Effector memory CD8-positive, alpha-beta T cell (primary cell): ENCODE measurements at regions not wholly inside any gene's neighbourhood (a gene's known extent, or its start where the extent isn't known, plus 50 kb on each side); places are given as distances from the start of the nearest gene placed in this dataset.

Source experiments
- ATAC-seq: fragments of 150-1000 bp; cut with Tn5 transposase; replicated peaks from 2 replicates; pipeline ENCODE4 v1.10.0; 2021; ENCODE audit warnings: mild to moderate bottlenecking, moderate library complexity
- DNase-seq, 3 experiments: peaks; one replicate each; pipeline ENCODE4 v3.0.0; 2021
- H3K27ac Mint-ChIP-seq, 2 donors: one replicate each; pipeline ENCODE4 v1.8.0; 2022; ENCODE audit warnings: mild to moderate bottlenecking in 2 of 2, mixed read lengths in 2 of 2, moderate library complexity in 2 of 2
- H3K27me3 Mint-ChIP-seq, 2 donors: one replicate each; pipeline ENCODE4 v1.8.0; 2022; ENCODE audit warnings: mixed read lengths in 2 of 2
- H3K36me3 Mint-ChIP-seq: one replicate; pipeline ENCODE4 v1.8.0; 2022; ENCODE audit warnings: mild to moderate bottlenecking, moderate library complexity, mixed read lengths; ENCODE audit not compliant: insufficient read depth
- H3K4me1 Mint-ChIP-seq, 2 donors: one replicate each; pipeline ENCODE4 v1.8.0; 2022; ENCODE audit warnings: low read depth in 2 of 2, mixed read lengths in 2 of 2
- H3K4me3 Mint-ChIP-seq, 2 donors: one replicate each; pipeline ENCODE4 v1.8.0; 2022; ENCODE audit warnings: mild to moderate bottlenecking in 2 of 2, mixed read lengths in 2 of 2, moderate library complexity in 2 of 2
- H3K9me3 Mint-ChIP-seq, 2 donors: one replicate each; pipeline ENCODE4 v1.8.0; 2022; ENCODE audit warnings: mixed read lengths in 2 of 2

DNA sequence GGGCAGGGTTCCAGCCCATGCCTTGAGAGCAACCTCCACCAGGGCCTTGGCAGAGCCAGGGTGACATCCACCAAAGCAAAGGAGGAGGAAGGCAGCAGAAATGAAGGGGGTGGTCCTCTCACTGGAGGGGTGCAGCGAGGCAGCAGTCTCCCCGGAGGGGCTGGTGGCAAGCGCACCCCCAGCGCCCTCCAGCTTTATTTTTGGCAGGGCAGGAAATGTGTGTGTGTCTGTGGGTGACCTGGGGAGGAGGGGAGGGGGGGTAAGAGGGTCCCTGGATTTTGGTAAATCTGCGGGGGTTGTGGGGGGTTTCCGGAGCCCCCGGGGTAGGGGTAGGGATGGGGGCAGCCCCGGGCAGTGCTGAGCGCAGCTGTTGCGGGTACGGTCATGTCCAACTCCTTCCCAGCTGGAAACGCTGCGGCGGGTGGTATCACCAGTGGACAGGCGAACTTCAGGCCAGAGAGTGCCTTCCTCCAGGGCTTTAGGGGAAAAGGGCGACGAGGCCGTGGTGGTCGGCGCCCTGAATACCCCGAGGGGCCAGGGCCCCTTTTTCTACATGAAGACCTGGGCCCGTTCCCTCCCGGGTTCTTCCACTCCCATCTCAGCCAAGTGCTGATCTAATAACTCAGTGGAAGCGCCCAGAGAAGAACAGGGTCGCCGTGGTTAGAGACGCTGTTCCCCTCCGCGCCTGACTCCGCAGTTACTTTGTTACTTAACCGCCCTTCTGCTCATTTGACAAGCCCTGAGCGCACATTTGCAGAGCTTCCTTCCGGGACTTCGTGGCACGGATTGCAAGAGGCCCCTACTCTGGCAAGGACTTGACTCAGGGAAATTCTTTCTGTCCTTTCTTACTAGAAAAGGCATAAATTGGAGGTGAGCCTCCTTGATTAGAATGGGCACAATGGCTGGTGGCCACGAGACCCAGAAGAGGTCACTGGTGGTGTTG, 55.2 kb downstream of the FOS start:
- peak; percentile 52 to 58 (median 56) for DNase-seq
- H3K4me1 Mint-ChIP-seq, result peaks cover 13 to 20% of the 10 kb centered on the region in 2 donors
- H3K9me3 Mint-ChIP-seq, result no peaks in the 10 kb centered on the region
- H3K27ac Mint-ChIP-seq, result peak overlapping the region; percentile 96
- peaks cover 4% of the 10 kb centered on the region for H3K36me3 Mint-ChIP-seq
- peaks cover 8 to 19% of the 10 kb centered on the region in 2 donors for H3K27me3 Mint-ChIP-seq
- peak overlapping the region; percentile 84 for H3K4me3 Mint-ChIP-seq
- ATAC-seq, result peak; percentile 94

DNA sequence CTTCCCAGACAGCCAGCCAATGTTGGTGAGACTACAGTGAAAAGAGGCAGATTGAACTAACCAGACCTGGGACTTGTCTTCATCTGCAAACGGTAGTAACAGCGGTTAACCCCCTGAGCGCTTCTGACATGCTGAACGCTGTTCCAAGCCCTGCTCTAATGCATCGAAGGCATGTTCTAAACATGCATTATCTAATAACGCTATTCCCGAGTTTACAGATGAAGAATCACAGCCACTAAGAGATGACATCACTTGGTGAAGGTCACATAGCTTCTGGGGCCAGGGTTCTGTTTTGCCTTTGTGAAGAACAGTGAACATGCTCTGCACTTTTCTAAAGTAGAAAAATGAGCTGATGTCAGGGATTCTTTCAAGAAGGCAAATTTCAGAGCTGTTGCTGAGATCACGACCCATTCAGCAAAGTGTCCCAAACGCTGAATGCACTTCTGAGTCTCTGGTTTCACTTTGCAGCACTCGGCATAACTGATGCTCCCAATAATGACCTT, 56.0 kb downstream of the FOS start:
- peak overlapping the region; percentile 84 for H3K4me3 Mint-ChIP-seq
- peaks cover 4% of the 10 kb centered on the region for H3K36me3 Mint-ChIP-seq
- H3K4me1 Mint-ChIP-seq, result peaks cover 13 to 20% of the 10 kb centered on the region in 2 donors
- H3K27me3 Mint-ChIP-seq, result peaks cover 8 to 14% of the 10 kb centered on the region in 2 donors
- no peaks in the 10 kb centered on the region for H3K9me3 Mint-ChIP-seq
- no peak for DNase-seq
- H3K27ac Mint-ChIP-seq, result peak overlapping the region; percentile 96
- ATAC-seq, result peak; percentile 42

DNA sequence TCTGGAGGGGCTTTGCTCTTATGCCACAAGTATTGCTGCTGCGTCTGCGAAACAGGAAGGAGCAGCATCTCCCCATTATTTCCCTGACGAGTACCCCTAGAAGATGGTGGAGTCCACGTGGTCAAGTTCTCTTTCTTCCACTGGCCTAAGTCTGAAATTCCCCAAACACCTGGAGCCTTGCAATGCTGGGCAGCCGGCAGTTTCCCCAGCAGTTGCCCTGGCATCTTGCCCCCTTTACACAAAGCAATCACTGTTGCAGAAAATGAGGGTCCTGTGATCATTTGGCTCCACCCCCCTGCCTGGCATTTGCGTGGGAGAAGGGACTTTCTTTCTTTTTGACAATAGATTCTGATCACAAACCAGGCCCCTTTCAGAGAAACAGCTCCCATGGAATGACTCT, 56.9 kb downstream of the FOS start:
- Mint-ChIP-seq H3K4me3 (peak overlapping the region; percentile 84), H3K27me3 (peaks cover 8 to 11% of the 10 kb centered on the region in 2 donors), H3K27ac (no peak overlapping the region), H3K36me3 (peaks cover 4% of the 10 kb centered on the region), H3K9me3 (no peaks in the 10 kb centered on the region), H3K4me1 (peaks cover 13 to 20% of the 10 kb centered on the region in 2 donors)
- ATAC-seq (no peak), DNase-seq (no peak)

DNA sequence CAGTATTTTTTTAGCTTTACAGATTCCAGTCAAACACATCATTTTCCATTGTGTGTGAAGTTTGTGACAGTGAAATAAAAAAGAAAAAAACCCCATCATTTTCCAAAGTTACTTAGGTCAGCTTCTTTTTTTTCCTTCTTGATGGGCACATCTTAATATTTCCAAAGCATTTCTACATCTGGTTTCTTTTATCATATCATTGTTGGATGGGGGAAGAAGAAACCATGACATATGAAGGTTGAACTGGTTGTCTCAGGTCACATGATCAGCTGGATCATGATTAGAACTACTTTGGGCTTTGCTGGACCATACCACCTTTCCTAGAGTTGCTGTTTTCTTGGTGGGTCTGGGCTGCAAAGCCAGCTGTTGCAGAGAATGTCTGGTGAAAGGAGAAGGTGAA, 59.8 kb downstream of the FOS start:
- ATAC-seq (no peak), DNase-seq (no peak)
- no peak overlapping the region for H3K4me3 Mint-ChIP-seq
- peaks cover 4% of the 10 kb centered on the region for H3K36me3 Mint-ChIP-seq
- no peaks in the 10 kb centered on the region for H3K9me3 Mint-ChIP-seq
- H3K27me3 Mint-ChIP-seq, result peaks cover 8 to 9% of the 10 kb centered on the region in 2 donors
- no peak overlapping the region for H3K27ac Mint-ChIP-seq
- H3K4me1 Mint-ChIP-seq, result peaks cover 11 to 15% of the 10 kb centered on the region in 2 donors

DNA sequence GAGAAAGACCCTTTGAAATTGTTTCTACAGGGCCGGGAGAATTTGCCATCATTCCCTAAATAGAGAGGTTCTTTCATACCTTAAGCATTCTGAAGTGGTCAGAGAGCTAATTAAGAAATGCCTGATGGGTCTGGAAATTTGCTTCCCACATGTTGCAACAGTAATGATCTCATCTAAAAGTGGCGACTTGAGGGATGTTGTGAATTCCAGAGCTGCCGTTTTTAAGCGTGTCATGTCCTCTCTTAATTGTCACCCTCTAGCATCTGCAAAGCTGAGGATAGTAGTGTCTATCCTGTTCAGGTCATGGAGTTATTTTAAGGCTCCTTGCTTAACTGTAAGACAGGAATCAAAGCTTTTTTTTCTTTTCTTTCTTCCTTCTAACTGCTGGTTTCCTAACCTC, 60.4 kb downstream of the FOS start:
- no peak for DNase-seq
- Mint-ChIP-seq H3K4me1 (peaks cover 7 to 12% of the 10 kb centered on the region in 2 donors), H3K27me3 (peaks cover 6 to 8% of the 10 kb centered on the region in 2 donors), H3K27ac (no peak overlapping the region), H3K9me3 (no peaks in the 10 kb centered on the region), H3K36me3 (peaks cover 2% of the 10 kb centered on the region), H3K4me3 (no peak overlapping the region)
- no peak for ATAC-seq

DNA sequence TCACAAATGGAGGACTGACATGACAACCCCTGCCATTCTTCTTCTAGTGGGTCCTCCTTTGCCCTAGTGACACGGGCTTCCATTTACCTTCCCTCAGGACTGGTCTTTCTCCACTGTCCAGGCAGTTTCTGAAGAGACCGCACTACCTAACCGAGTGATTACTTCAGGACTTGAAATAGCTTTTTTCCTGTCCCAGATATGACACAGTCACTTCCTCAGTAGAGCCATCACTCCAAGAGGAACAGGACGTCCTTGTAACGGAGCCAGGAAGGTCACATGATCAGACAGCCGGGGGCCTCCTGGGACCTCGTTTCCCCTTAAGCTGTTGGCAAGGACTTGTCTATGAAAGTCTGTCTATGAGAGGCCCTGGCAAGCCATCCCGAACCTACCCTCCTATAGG, 62.3 kb downstream of the FOS start:
- DNase-seq (no peak), ATAC-seq (no peak)
- Mint-ChIP-seq H3K4me1 (no peaks in the 10 kb centered on the region), H3K9me3 (no peaks in the 10 kb centered on the region), H3K27me3 (peaks cover 6 to 8% of the 10 kb centered on the region in 2 donors), H3K4me3 (no peak overlapping the region), H3K36me3 (no peaks in the 10 kb centered on the region), H3K27ac (no peak overlapping the region)

DNA sequence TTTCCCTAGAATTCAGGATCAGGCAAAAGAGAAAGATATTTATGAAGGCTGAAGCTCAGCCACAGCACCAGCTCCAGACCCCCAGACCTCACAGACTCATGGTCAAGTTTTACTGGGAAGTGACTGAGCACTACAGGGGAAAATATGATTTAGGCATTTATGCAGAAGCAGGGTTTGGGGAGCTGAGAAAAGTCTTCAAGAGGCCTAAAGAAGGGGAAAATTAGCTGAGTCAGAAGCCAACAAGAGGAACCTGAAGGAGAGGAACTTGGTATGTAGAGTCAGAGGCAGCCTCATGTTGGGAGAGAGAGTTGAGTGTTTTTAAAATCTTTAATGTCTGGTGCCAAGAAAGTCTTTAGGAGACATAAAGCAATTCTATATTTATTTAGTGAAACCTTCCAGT, 63.0 kb downstream of the FOS start:
- no peaks in the 10 kb centered on the region for H3K9me3 Mint-ChIP-seq
- no peaks in the 10 kb centered on the region for H3K36me3 Mint-ChIP-seq
- H3K27ac Mint-ChIP-seq, result no peak overlapping the region
- DNase-seq (no peak), ATAC-seq (no peak)
- peaks cover 6 to 8% of the 10 kb centered on the region in 2 donors for H3K27me3 Mint-ChIP-seq
- no peak overlapping the region for H3K4me3 Mint-ChIP-seq
- H3K4me1 Mint-ChIP-seq, result no peaks in the 10 kb centered on the region

DNA sequence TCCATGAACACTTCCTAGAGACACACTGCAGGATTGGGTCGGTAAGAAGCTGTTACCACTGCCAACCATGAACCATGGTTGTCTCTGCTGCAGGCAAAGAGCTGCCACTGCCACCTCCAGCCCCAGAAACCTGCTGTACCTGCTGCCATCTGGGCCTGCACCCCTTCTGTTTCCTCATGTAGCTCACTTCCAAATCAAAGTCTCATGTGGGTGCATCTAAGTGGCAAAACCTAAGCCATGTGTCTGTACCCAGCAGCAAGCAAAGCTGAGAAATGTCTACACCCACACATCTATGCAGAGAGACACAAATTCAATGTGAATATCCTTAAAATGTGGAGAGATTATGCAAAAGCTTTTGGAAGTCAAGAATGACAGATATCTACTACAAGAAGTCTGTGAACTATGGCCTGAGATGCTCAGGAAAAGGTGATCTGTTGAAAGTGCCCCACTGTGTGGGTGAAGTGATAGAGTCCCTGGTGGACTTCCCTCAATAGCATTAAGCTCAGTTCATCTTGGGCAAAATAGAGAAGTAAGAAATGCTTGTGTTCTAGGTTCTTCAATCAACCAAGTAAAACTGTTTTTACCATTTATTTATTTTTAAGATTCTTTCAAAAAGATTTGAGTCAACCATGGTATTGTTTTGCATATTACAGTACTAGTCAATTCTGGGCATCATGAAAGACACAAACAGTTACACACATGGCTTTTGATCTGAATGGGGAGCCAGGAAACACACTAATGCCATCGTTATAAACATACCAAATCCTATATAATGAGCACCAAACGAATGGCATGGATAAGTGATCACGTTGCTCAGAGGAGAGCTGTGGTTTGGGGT, 64.4 kb downstream of the FOS start:
- Mint-ChIP-seq H3K4me1 (no peaks in the 10 kb centered on the region), H3K9me3 (no peaks in the 10 kb centered on the region), H3K4me3 (no peak overlapping the region), H3K36me3 (no peaks in the 10 kb centered on the region), H3K27me3 (peaks cover 6 to 8% of the 10 kb centered on the region in 2 donors), H3K27ac (no peak overlapping the region)
- DNase-seq (no peak), ATAC-seq (no peak)

DNA sequence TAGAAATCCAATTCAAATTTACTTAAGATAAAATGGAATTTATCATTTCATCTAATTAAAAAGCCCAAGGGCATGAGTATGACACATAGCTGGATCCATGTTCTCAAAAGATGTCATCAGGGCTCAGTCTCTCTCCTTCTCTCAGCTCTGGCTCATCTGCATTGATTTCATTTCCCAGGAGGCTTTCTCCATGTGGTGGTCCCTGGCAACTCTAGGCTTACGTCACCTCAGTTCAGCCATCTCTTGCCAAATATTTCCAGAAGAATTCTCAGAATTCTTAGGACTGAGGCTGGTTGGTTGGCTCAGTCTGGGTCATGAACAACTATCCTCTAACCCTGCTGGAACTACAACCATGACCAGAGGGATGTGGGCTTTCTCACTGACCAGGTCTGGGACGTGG, 65.3 kb downstream of the FOS start:
- peaks cover 0 to under 1% of the 10 kb centered on the region in 2 donors for H3K27me3 Mint-ChIP-seq
- DNase-seq (no peak), ATAC-seq (no peak)
- H3K4me1 Mint-ChIP-seq, result no peaks in the 10 kb centered on the region
- H3K4me3 Mint-ChIP-seq, result no peak overlapping the region
- H3K27ac Mint-ChIP-seq, result no peak overlapping the region
- H3K9me3 Mint-ChIP-seq, result no peaks in the 10 kb centered on the region
- no peaks in the 10 kb centered on the region for H3K36me3 Mint-ChIP-seq

DNA sequence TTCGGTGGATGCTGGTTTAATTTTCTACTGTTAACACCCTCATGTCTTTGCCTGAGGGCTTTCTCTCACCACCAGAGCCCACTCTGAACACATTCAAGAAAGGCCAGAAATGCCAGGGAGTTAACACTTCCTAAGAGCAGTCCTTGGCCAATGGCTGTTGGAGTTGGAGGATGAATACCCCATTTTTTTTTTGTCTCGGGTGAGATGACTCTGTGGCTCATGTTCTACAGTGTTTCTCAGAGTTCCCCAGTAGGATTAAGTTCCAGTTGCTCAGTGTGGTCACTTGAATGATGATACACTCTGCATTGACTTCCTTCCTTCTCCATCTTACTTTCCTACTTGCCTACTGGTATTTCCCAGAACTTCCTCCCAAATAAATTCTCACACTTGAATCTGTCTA, 65.8 kb downstream of the FOS start:
- no peaks in the 10 kb centered on the region for H3K4me1 Mint-ChIP-seq
- no peaks in the 10 kb centered on the region for H3K27me3 Mint-ChIP-seq
- no peaks in the 10 kb centered on the region for H3K36me3 Mint-ChIP-seq
- DNase-seq (no peak), ATAC-seq (no peak)
- H3K4me3 Mint-ChIP-seq, result no peak overlapping the region
- H3K27ac Mint-ChIP-seq, result no peak overlapping the region
- no peaks in the 10 kb centered on the region for H3K9me3 Mint-ChIP-seq

DNA sequence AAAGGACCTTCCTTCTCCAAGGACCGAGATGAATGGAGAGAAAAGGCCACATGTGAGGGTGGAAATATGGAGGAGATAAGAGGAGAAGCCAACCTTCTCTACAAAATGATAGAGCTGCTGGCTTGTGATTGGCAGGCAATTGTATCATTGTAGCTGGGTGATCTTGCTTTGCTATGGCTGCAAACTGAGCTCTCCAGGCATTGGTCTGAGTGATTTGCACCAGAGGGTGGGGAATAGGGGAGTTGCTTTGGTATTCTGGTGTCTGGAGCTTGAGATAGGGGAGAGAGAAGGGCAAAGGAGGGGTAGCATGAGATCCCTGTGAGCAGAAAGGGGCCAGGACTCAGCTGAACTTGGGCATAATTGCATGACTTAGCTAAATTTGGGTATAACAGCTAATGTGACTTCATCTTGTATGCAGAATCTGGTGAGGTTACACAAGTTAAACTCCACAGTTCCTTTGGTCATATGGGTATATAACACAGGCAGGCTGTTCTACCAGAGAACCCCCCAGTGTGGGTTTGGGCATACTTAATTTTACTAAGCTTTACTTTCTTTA, 72.0 kb downstream of the FOS start:
- no peak for ATAC-seq
- Mint-ChIP-seq H3K27me3 (no peaks in the 10 kb centered on the region), H3K9me3 (no peaks in the 10 kb centered on the region), H3K4me1 (no peaks in the 10 kb centered on the region), H3K36me3 (no peaks in the 10 kb centered on the region), H3K4me3 (no peak overlapping the region), H3K27ac (no peak overlapping the region)
- no peak for DNase-seq

DNA sequence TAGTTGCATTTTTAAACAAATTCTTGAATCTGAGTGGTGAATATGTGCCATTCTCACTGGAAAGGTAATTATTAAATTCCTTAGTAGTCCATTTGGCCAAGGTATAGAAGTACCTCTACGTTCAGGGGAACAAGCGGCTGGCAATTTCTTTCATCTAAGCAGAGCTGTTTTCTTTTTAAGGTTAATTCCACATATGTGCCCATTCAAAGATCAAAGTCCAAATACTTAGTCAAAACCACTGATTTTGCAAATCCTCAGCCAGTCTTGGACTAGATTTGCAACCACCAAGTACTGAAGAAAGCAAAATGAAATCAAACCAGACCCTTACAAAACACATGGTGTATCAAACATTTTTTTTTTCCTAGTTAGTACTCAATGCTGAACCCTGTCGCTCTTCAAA, 68.7 kb upstream of the JDP2 start:
- H3K4me3 Mint-ChIP-seq, result no peak overlapping the region
- no peak for DNase-seq
- no peaks in the 10 kb centered on the region for H3K36me3 Mint-ChIP-seq
- ATAC-seq, result no peak
- no peaks in the 10 kb centered on the region for H3K4me1 Mint-ChIP-seq
- no peak overlapping the region for H3K27ac Mint-ChIP-seq
- no peaks in the 10 kb centered on the region for H3K9me3 Mint-ChIP-seq
- peaks cover 14 to 40% of the 10 kb centered on the region in 2 donors for H3K27me3 Mint-ChIP-seq

DNA sequence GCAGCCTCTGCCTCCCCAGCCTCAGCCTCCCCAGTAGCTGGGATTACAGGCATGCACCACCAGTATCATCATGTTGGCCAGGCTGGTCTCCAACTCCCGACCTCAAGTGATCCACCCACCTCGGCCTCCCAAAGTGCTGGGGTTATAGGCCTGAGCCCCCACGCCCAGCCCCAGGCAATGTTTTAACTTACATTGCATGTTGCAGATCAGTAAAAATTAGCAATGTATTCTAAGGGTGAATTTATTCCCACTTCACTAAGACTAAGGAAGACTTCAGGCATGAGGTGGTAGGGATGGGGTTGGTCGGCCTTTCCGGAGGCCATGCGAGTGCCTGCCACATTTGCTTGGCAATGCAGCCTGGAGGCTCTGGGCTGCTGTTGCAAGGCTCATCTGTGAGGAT, 66.8 kb upstream of the JDP2 start:
- Mint-ChIP-seq H3K4me3 (no peak overlapping the region), H3K9me3 (no peaks in the 10 kb centered on the region), H3K36me3 (no peaks in the 10 kb centered on the region), H3K27ac (no peak overlapping the region), H3K4me1 (no peaks in the 10 kb centered on the region), H3K27me3 (peaks cover 16 to 51% of the 10 kb centered on the region in 2 donors)
- ATAC-seq (no peak), DNase-seq (no peak)
